ENCODE measurements at regions not wholly inside any gene's neighbourhood (a gene's known extent, or its start where the extent isn't known, plus 50 kb on each side); places are given as distances from the start of the nearest gene placed in this dataset.
"Not testable (repeated sequence)": the region's sequence is repeated elsewhere in the genome, so short reads cannot be mapped to it uniquely, and the experiment has no call there.

DNA sequence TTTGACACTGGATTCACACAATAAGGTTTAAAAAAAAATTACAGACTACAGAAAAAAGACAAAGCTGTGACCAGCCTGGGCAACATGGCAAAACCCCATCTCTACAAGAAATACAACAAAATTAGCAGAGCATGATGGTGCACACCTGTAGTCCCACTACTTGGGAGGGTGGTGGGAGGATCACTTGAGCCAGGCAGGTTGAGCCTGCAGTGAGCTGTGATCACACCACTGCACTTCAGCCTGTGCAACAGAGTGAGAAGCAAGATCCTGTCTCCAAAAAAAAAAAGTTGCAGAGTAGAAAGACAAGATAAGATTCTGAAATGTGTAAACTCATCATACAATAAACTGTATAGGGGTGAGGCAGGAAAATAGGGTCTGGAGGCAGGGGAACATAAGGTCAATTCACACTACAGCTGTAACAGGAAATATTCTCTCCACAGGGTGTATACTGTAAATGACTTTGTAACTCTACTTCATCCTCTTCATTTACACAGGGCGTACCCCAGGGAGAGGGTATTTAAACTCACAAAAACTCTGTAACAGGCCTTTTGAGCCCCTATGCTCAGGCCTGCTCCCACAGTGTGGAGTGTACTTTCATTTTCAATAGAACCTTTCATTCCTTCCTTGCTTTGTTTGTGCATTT, 112.6 kb upstream of the MAPK10 start:
- TF ChIP-seq, protein P1, sequence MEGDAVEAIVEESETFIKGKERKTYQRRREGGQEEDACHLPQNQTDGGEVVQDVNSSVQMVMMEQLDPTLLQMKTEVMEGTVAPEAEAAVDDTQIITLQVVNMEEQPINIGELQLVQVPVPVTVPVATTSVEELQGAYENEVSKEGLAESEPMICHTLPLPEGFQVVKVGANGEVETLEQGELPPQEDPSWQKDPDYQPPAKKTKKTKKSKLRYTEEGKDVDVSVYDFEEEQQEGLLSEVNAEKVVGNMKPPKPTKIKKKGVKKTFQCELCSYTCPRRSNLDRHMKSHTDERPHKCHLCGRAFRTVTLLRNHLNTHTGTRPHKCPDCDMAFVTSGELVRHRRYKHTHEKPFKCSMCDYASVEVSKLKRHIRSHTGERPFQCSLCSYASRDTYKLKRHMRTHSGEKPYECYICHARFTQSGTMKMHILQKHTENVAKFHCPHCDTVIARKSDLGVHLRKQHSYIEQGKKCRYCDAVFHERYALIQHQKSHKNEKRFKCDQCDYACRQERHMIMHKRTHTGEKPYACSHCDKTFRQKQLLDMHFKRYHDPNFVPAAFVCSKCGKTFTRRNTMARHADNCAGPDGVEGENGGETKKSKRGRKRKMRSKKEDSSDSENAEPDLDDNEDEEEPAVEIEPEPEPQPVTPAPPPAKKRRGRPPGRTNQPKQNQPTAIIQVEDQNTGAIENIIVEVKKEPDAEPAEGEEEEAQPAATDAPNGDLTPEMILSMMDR (IDR thresholded peaks at IDR 0.05; ENCODE audit: borderline replicate concordance, control extremely low read depth, extremely low read depth, insufficient read depth, missing control alignments), result no peak
- DNase-seq (ENCODE audit: low spot score), result no peak
- in situ Hi-C loops (cut with MboI; ENCODE audit: low sequenced_read_pairs, unreplicated experiment), result no loop called here

DNA sequence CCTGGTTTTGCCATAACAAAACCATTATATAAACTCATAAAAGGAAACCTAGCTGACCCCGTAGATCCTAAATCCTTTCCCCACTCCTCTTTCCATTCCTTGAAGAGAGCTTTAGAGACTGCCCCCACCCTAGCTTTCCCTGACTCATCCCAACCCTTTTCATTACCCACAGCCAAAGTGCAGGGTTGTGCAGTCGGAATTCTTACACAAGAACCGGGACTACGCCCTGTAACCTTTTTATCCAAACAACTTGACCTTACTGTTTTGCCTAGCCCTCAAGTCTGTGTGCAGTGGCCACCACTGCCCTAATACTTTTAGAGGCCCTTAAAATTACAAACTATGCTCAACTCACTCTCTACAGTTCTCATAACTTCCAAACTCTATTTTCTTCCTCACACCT, 116.0 kb upstream of the PTPN13 start:
- in situ Hi-C loops (cut with MboI; ENCODE audit: low sequenced_read_pairs, unreplicated experiment); DNase-seq (ENCODE audit: low spot score): not testable (repeated sequence)

DNA sequence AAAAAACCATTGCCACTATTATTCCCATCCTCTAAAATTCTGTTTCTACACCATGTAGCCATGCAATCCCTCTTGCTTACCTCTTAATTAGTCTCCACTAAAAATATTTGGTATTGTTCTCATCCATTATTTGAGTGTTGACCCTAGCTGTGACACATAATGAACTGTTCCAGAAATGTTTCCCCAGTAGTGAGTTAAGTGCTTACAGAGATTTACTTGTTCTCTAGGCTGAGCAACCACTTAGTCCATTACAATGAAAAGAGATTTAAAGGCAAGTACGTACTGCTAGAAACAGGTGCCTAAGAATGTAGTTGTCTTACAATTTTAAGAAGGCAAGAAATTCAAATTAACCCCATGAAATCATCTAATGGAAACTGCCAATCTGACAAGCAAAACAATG, 112.7 kb upstream of the PTPN13 start:
- DNase-seq (ENCODE audit: low spot score), result no peak
- TF ChIP-seq, protein P1 (IDR thresholded peaks at IDR 0.05; ENCODE audit: borderline replicate concordance, control extremely low read depth, extremely low read depth, insufficient read depth, missing control alignments), result no peak
- in situ Hi-C loops (cut with MboI; ENCODE audit: low sequenced_read_pairs, unreplicated experiment), result no loop called here

DNA sequence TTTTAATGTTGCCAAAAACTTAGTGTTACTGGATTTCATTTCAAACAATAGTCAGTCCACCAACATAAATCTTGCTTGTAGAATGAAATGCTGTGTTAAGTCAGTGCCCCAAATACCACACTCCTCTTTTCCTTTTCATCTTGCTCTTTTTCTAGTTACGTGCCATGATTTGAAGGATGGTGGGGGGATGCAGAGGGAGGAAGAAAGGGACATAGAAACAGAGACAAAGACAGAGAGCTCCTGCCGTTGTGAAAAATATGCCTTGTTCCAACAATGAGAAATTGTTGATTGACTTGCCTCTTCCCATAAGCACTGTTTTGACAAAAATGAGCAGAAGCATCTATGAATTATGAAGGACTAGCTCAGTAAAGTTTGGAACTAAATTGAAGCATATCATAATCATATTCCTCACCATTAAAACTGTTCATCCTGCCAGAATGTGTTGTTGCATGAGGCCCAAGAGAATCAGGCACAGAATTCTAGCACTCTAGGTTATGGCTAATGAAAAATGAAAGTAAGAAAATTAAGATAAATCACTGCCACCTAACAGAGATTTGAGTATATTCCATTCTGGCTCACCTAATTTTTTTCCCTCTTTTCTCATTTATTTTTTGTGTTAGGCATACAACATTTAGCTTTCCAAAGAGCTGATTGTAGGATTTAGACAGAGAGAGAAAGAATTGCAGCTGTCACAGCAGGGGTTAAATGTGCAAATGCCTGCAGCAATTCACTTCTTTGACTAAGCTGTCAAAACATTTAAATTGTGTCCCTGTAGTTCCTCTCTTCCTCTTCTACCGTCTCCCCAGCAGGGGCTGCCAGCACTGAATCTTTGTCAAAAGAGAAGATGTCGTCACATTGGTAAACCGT, 111.6 kb upstream of the PTPN13 start:
- DNase-seq (ENCODE audit: low spot score), result no peak
- TF ChIP-seq, protein P1 (IDR thresholded peaks at IDR 0.05; ENCODE audit: borderline replicate concordance, control extremely low read depth, extremely low read depth, insufficient read depth, missing control alignments), result no peak
- in situ Hi-C loops (cut with MboI; ENCODE audit: low sequenced_read_pairs, unreplicated experiment), result no loop called here

DNA sequence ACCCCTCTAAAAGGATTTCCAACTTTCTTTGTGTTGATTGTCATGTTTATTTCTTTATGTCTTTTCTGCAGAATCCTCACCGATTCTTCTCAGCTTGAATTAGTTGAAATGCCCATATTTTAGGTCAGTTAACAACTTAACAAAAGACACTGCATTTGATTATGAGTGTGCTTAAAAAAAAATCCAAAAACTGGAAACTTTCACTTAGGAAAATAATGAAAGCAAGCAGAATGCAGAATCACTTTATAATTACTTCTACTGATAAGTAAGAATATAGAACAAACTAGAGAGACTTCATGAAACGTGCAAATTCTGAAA, 111.0 kb upstream of the PTPN13 start:
- in situ Hi-C loops (cut with MboI; ENCODE audit: low sequenced_read_pairs, unreplicated experiment), result no loop called here
- no peak for DNase-seq (ENCODE audit: low spot score)
- TF ChIP-seq, protein P1 (IDR thresholded peaks at IDR 0.05; ENCODE audit: borderline replicate concordance, control extremely low read depth, extremely low read depth, insufficient read depth, missing control alignments), result no peak

DNA sequence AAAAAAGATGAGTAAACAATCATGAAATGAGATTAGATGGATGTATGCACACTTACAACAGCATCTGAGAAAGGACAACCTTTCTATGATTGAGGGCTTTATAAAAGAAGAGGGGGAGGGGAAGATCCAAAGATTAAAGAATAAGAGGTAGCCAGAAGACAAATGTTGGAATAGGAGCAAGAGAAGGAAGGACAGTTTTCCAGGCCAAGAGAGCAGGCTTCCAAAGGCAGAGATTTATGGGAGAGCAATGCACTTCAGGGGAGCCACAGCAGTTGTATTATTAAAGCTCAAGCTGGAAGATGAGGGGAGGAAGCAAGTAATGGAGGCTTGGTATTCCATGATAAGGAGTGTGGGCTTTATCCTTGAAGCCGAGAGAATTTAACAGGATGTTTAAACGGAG, 110.3 kb upstream of the PTPN13 start:
- TF ChIP-seq, protein P1 (IDR thresholded peaks at IDR 0.05; ENCODE audit: borderline replicate concordance, control extremely low read depth, extremely low read depth, insufficient read depth, missing control alignments), result no peak
- in situ Hi-C loops (cut with MboI; ENCODE audit: low sequenced_read_pairs, unreplicated experiment), result no loop called here
- no peak for DNase-seq (ENCODE audit: low spot score)

DNA sequence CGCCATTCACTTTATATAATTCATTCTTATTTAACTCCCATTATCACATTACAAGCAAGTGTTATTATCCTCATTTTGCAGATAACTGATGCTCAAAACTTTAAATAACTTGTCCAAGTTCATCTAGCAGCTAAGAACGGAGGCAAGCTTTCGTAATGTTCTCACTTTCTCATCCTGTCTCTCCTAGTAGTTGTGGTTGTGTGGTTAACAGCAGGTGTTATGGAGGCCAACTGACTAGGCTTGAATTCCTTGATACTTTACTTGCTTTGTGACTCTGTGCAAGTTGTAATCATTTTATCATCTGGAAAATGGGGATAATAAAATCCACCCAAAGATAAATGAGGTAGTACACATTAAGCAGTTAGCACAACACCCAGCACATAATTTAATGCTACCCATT, 109.9 kb upstream of the PTPN13 start:
- in situ Hi-C loops (cut with MboI; ENCODE audit: low sequenced_read_pairs, unreplicated experiment), result no loop called here
- TF ChIP-seq, protein P1 (IDR thresholded peaks at IDR 0.05; ENCODE audit: borderline replicate concordance, control extremely low read depth, extremely low read depth, insufficient read depth, missing control alignments), result no peak
- DNase-seq (ENCODE audit: low spot score), result no peak
